SK-N-SH treated with all-trans-retinoic acid at 6 μM for 48 hours (cell line): ENCODE measurements at regions not wholly inside any gene's neighbourhood (a gene's known extent, or its start where the extent isn't known, plus 50 kb on each side); places are given as distances from the start of the nearest gene placed in this dataset.

Source experiments
- ARNTL ChIP-seq: fragments of 450-650 bp; formaldehyde crosslinking; IDR thresholded peaks from 2 replicates; pipeline ENCODE4 v1.5.0; 2020; ENCODE audit warnings: low read depth, mild to moderate bottlenecking, moderate library complexity, borderline replicate concordance
- ISL1 ChIP-seq: fragments of 250-450 bp; sonication (Bioruptor Pico); IDR thresholded peaks from 2 replicates; pipeline ENCODE4 v2.1.2; 2022; ENCODE audit warnings: mild to moderate bottlenecking, moderate library complexity
- OSR1 ChIP-seq: fragments of 250-450 bp; sonication (Bioruptor Pico); IDR thresholded peaks from 2 replicates; pipeline ENCODE4 v1.8.0; 2022; ENCODE audit warnings: moderate library complexity, mild to moderate bottlenecking, inconsistent platforms
- ZFP3 ChIP-seq: fragments of 250-450 bp; sonication (Bioruptor Pico); IDR thresholded peaks from 2 replicates; pipeline ENCODE4 v1.5.0; 2020; ENCODE audit warnings: mild to moderate bottlenecking, moderate library complexity
- ZFP30 ChIP-seq: fragments of 450-650 bp; formaldehyde crosslinking; IDR thresholded peaks from 2 replicates; pipeline ENCODE4 v1.5.0; 2022; ENCODE audit warnings: mild to moderate bottlenecking, moderate library complexity
- ZNF565 ChIP-seq: fragments of 450-650 bp; formaldehyde crosslinking; conservative IDR thresholded peaks from 2 replicates; pipeline ENCODE4 v1.5.0; 2020; ENCODE audit warnings: low read depth, mild to moderate bottlenecking, moderate library complexity
- TF ChIP-seq, protein P1 (sequence below): fragments of 250-450 bp; sonication (Bioruptor Pico); IDR thresholded peaks from 2 replicates; pipeline ENCODE4 v1.8.0; 2021; ENCODE audit warnings: low read depth, mild to moderate bottlenecking, moderate library complexity, borderline replicate concordance

DNA sequence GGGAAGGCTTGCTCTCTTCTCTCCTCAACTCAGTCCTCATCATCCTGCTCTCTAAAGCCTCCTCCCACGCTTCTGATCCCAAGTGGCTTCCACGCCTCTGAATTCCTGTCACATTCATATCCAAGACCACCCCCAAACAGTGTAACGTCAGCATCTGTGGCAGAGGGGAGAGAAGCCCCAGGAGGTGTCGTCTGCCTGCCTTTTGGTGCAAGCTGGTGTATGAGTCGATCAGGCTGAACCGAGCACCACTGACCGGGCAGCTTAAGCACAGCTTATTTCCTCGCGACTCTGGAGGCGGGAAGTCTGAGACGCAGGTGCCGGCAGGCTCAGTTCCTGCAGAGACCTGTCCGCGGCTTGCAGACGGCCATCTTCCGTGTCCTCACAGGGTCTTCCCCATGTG lies 123.8 kb upstream of the RAB4A start:
- no peak for TF ChIP-seq ZFP3 (CRISPR knock-in tag)
- TF ChIP-seq OSR1 (CRISPR knock-in tag) = no peak
- no peak for TF ChIP-seq ZFP30 (CRISPR knock-in tag)
- TF ChIP-seq, protein P1, sequence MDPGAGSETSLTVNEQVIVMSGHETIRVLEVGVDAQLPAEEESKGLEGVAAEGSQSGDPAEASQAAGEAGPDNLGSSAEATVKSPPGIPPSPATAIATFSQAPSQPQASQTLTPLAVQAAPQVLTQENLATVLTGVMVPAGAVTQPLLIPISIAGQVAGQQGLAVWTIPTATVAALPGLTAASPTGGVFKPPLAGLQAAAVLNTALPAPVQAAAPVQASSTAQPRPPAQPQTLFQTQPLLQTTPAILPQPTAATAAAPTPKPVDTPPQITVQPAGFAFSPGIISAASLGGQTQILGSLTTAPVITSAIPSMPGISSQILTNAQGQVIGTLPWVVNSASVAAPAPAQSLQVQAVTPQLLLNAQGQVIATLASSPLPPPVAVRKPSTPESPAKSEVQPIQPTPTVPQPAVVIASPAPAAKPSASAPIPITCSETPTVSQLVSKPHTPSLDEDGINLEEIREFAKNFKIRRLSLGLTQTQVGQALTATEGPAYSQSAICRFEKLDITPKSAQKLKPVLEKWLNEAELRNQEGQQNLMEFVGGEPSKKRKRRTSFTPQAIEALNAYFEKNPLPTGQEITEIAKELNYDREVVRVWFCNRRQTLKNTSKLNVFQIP (CRISPR knock-in tag) = no peak
- no peak for TF ChIP-seq ISL1 (CRISPR knock-in tag)
- no peak for TF ChIP-seq ARNTL (CRISPR knock-in tag)
- no peak for TF ChIP-seq ZNF565 (CRISPR knock-in tag)
